Epidermal melanocyte (primary cell): ENCODE measurements at regions not wholly inside any gene's neighbourhood (a gene's known extent, or its start where the extent isn't known, plus 50 kb on each side); places are given as distances from the start of the nearest gene placed in this dataset.

Source experiments
- DNase-seq: peaks from one replicate; pipeline ENCODE4 v3.0.0; 2011; ENCODE audit warnings: low spot score; ENCODE audit not compliant: insufficient read length

- no peak for DNase-seq
These were observed 193.1 kb downstream of the AXIN2 start for GRCh38 chr17:65368341-65368740.

DNA sequence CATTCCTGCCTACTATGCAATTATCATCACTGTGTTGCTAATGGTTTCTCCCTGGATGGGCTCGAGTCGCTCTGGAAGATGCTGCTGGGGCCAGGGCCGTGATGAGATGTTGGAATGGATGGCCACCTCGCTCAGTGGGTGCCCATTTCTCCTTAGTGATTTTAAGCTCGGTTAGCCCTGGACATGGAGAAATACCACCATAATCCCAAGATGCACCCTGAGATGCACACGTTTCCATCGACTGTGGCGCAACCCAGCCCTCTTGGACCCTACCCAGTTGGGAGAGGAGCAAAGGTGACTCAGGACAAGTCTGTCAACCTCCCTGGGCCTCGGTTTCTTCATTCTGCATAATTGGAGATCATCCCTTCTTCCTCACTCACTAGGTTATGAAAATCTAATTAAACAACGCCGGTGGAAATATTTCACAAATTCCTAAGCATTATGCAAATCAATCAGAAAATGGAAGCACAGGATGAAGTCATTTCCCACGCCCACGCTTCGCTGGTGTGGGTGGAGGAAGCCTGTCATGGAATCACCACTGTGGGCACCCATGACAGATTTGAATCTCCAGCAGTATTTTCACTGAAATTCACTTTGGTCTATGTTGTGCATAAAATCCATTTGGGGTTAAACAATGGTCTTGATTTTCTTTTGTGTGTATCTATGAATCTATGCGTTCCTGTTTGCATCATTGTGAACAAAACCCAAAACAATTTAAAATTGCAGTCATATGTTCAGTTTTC lies 195.2 kb downstream of the AXIN2 start:
- DNase-seq = no peak

GRCh38 chr17:65365169-65365568 lies 196.3 kb downstream of the AXIN2 start:
- DNase-seq = no peak

- no peak for DNase-seq
These were observed 197.0 kb downstream of the AXIN2 start for GRCh38 chr17:65364438-65364837.

GRCh38 chr17:65362826-65363225 lies 198.6 kb downstream of the AXIN2 start:
- no peak for DNase-seq

DNA sequence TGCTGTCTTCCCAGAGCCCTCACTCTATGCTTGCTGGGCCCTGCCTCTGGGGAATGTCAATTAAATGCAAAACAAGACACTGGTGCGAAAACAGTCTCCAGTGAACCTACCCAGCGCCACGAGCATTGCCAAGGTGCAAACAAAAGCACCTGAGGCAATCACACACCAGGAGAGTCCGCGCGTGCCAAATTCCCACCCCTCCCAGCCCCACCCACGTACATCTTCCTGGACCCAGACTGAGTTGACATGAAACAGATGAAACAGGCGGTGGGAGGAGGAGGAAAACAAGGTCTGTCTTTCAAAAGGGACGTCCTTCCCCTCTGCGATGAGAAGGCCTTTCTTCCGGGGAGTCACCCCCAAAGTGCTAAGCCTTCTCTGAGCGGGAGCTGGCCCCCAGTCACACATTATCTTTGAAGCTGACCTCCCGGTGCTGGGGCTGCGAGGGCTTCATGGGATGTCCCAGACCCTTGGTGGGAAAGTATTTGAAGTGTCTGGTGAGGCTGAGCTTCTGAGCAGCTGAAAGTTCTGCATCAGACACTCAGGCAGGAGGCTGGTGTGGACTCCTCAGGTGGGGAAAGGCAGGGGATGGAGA lies 200.4 kb downstream of the AXIN2 start:
- no peak for DNase-seq

- DNase-seq = no peak
These were observed 202.4 kb downstream of the AXIN2 start for GRCh38 chr17:65359016-65359415.

- no peak for DNase-seq
These were observed 204.9 kb downstream of the AXIN2 start for GRCh38 chr17:65356536-65356935.

DNA sequence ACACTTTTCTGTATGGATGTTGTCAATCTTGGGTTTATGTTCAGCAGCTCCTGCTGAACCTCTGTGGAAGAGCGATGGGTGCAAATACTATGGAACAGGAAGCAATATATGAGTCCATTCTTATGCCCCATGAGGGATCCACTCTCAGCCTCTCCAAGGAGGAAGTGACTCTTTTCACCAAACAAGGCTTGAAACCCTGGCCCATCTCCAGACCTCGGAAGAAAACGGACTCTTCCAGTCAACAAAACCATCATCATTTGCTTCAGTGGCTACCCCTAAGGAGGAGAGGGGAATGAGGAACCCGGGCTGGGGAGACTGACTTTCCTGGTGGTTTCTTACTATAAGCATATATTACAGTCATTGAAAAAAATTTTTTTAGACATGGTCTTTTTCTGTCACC lies 206.2 kb downstream of the AXIN2 start:
- no peak for DNase-seq

GRCh38 chr17:65349916-65350315 lies 211.5 kb downstream of the AXIN2 start:
- no peak for DNase-seq

DNA sequence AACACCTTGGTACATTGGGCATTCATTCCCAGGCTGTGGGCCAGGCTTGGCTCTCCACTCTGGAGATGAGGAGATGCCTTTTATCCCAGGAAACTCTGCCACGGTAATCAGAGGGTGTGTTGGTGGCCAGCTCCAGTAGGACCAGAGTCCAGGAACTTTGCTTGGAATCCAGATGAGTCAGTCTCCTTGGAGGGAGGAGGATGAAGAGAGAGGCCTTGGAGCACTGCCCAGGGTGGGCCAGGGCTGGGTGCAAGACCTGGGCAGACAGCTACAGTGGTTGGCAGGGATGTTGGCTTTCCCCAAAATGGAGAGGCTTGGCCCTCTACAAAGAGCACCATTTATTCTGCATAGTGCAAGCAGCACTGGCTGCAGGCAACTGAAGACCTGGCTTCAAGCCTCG lies 209.0 kb downstream of the RGS9 start:
- no peak for DNase-seq

DNA sequence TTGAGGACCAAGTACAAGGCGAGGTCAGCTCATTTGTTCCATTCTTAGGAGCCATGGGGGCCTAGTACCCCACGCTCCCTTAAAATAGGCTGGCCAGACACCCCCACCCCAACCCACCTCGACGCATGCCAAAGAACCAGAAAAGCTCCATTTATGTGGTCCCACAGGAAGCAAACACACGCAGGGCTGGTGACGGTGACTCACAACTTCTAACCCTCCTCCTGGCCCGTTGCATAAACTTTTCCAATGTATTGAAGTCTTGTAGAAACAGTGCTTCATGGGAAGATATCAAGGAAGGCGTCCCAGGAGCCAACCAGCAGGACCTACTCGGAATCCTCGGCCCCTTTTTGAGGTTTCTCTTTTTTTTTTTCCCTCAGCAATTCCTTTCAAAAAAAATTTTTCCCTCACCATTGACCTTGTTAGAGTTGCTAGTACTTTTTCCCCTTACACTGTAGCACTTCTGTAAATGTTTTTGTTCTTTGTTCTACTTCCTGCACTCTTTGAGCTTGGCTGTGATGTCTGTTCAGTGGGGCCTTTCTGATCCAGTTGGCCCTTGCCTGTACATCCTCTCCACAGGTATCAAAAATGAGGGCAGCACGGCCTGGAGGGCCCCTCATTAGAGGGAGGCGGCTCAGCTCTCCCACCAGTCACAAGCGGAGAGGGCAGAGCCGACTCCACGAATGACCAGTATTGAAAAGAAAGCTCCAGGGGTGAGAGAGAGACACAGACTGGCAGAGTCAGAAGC lies 208.3 kb downstream of the RGS9 start:
- DNase-seq = no peak

- DNase-seq = no peak
These were observed 203.2 kb downstream of the RGS9 start for GRCh38 chr17:65340401-65340800.

DNA sequence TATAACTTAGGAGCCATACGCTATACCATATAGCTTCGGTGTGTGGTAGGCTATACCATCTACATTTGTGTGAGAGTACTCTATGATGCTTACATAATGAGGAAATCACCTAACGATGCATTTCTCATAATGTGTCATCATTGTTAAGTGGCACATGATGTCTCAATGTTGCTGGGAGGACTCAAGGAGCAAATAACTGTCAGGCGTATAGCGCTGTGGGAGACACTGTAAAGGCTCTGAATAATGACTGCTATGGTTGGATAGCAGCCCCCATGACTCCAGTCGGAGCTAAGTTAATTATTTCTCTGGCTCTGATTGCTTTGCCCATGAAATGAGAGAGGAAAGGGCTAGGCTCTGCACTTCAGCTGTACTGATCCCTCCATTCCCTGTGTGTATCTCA lies 197.2 kb downstream of the RGS9 start:
- DNase-seq = no peak

DNA sequence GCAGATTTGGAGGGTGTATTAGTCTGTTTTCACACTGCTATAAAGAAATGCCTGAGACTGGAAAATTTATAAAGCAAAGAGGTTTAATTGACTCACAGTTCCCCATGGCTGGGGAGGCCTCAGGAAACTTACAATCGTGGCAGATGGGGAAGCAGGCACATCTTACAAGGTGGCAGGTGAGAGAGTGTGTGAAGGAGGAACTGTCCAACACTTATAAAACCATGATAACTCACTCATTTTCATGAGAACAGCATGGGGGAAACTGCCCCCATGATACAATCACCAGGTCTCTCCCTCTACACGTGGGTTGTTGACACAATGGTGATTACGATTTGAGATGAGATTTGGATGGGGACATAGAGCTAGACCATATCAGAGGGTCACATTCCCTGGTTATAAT lies 195.6 kb downstream of the RGS9 start:
- DNase-seq = no peak

GRCh38 chr17:65332375-65332774 lies 195.2 kb downstream of the RGS9 start:
- no peak for DNase-seq

- no peak for DNase-seq
These were observed 191.4 kb downstream of the RGS9 start for GRCh38 chr17:65328567-65328966.

DNA sequence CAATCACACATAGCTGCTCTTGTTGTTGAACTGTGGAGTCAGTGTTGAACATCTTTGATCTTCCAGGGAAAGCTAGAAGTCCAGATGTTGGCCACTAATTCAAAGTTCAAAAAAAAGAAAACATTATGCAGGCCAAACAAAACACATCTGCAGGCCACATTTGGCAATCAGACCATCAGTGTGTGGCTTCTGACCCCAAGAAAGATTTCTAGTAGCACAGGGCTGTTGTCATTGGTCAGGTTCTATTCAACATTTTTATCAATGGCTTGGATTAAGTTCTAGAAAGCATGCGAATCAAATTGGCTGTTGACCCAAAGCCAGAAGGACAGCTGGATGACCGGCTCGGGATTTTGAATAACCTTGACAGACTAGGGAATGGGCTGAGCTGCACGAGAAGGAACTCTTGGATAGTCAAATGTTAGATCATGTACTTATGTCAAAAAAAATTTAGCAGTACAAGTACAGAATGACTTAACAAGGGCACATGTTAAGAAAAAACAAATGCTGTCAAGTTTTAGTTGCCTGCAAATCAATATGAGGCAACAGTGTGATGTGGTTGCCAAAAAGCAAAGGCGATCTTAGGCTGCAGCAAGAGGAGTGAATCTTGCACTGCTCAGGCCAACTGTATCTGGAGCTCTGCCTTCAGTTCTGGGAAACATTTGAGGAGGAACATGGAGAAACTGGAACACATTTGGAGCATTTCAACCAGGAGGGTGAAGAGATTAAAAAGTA lies 187.6 kb downstream of the RGS9 start:
- DNase-seq = no peak

DNA sequence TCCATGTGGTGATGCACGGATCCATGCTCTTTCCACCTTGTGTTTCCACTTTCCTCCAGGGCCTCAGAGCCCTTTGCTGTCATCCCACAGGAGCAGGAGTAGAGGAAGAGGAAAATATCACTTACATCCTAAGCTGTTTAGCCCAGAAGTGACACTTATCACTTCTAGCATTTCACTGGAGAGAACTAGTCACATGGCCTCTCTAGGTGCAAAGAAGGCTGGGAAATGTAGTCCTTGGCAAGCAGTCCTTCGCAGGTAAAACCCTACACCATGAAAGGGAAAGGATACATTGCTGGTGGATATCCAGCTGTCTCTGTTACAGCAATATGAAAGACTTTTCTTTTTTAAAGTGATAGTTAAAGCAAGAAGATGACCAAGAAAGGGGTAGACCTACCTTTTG lies 185.9 kb downstream of the RGS9 start:
- no peak for DNase-seq

DNA sequence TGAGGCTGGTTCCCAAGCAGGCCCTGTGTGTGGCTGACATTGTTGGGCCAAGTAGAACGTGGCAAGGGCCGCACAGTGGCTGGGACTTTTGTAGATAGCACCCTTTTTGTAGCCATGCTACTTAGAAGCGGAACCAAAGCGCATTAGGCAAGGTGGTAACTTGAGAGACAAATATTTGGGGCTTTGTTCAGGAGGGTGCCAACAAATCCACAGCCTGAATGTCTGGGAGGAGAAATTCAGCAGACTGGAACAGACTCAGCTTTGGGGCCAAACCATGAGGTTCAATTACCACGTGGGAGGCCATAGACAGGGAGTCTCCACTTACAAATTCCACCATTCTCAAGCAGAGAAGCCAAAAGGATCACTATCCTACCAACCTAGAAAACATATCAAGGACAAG lies 183.7 kb downstream of the RGS9 start:
- DNase-seq = no peak

GRCh38 chr17:65314212-65314611 lies 177.0 kb downstream of the RGS9 start:
- no peak for DNase-seq
